Activated CD8-positive, alpha-beta T cell treated with anti-CD3 and anti-CD28 coated beads for 36 hours (primary cell): ENCODE measurements at regions not wholly inside any gene's neighbourhood (a gene's known extent, or its start where the extent isn't known, plus 50 kb on each side); places are given as distances from the start of the nearest gene placed in this dataset.
A peak's percentile ranks its signal among the peaks of the same experiment; 100 is the strongest.

Experiments used
- ATAC-seq: fragments of 200-7000 bp; cut with Tn5 transposase; one replicate; pipeline ENCODE4 v1.10.0; 2021; ENCODE audit warnings: mild to moderate bottlenecking, moderate library complexity
- CTCF ChIA-PET: fragments of 350-600 bp; sonication (Branson Sonifier 250); formaldehyde crosslinking; loops from one replicate; lab custom pipeline; 2021; ENCODE audit warnings: antibody characterized with exemption; lab: Charles Lee
- POLR2A ChIA-PET: fragments of 350-600 bp; sonication (Branson Sonifier 250); formaldehyde crosslinking; loops from one replicate; lab custom pipeline; 2021; ENCODE audit warnings: antibody characterized with exemption; lab: Charles Lee
- DNase-seq: peaks from one replicate; pipeline ENCODE4 v3.0.0-alpha.2; 2020
- H3K27ac Mint-ChIP-seq: one replicate; pipeline ENCODE4 v1.8.0; 2021; ENCODE audit warnings: mild to moderate bottlenecking, mixed read lengths
- H3K27me3 Mint-ChIP-seq: one replicate; pipeline ENCODE4 v1.8.0; 2021; ENCODE audit warnings: mixed read lengths
- H3K36me3 Mint-ChIP-seq: one replicate; pipeline ENCODE4 v1.8.0; 2021; ENCODE audit warnings: low read depth, mixed read lengths
- H3K4me1 Mint-ChIP-seq: one replicate; pipeline ENCODE4 v1.8.0; 2021; ENCODE audit warnings: low read depth, mixed read lengths
- H3K4me3 Mint-ChIP-seq: one replicate; pipeline ENCODE4 v1.8.0; 2021; ENCODE audit warnings: mild to moderate bottlenecking, moderate library complexity, mixed read lengths
- H3K9me3 Mint-ChIP-seq: one replicate; pipeline ENCODE4 v1.8.0; 2021; ENCODE audit warnings: mixed read lengths
- intact Hi-C: fragments of 100-400 bp; cut with micrococcal nuclease; formaldehyde crosslinking; loops from one replicate; pipeline ENCODE4 v1.10.0; 2022
- TF ChIP-seq, protein P1 (sequence below): fragments of 200-600 bp; IDR thresholded peaks from one replicate; pipeline ENCODE4 v1.8.0; 2022; ENCODE audit warnings: antibody characterized with exemption, mild to moderate bottlenecking

- intact Hi-C loops: loop anchor here (5.0 kb wide), 1 partner anchor 217 kb away; no protein-coding TSS in a partner anchor
- H3K27me3 Mint-ChIP-seq: peaks cover 3% of the 10 kb centered on the region
- H3K4me1 Mint-ChIP-seq: no peaks in the 10 kb centered on the region
- peak; percentile 63 for DNase-seq
- TF ChIP-seq, protein P1, sequence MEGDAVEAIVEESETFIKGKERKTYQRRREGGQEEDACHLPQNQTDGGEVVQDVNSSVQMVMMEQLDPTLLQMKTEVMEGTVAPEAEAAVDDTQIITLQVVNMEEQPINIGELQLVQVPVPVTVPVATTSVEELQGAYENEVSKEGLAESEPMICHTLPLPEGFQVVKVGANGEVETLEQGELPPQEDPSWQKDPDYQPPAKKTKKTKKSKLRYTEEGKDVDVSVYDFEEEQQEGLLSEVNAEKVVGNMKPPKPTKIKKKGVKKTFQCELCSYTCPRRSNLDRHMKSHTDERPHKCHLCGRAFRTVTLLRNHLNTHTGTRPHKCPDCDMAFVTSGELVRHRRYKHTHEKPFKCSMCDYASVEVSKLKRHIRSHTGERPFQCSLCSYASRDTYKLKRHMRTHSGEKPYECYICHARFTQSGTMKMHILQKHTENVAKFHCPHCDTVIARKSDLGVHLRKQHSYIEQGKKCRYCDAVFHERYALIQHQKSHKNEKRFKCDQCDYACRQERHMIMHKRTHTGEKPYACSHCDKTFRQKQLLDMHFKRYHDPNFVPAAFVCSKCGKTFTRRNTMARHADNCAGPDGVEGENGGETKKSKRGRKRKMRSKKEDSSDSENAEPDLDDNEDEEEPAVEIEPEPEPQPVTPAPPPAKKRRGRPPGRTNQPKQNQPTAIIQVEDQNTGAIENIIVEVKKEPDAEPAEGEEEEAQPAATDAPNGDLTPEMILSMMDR: peak; percentile 62
- no peaks in the 10 kb centered on the region for H3K9me3 Mint-ChIP-seq
- H3K4me3 Mint-ChIP-seq: no peak overlapping the region
- H3K36me3 Mint-ChIP-seq: no peaks in the 10 kb centered on the region
- ATAC-seq: peak; percentile 88
- CTCF ChIA-PET: interaction anchor here (0.6 to 3.0 kb wide), 40 partner anchors 8 to 375 kb away, joined by 3 to 56 read pairs (median 4); no protein-coding TSS in a partner anchor
- POLR2A ChIA-PET: interaction anchor here (1.0 kb wide), 2 partner anchors 214 to 216 kb away, joined by 3 read pairs; no protein-coding TSS in a partner anchor
- H3K27ac Mint-ChIP-seq: no peak overlapping the region
These were observed 213.2 kb upstream of the PFN2 start for GRCh38 chr3:150183678-150184425.

DNA sequence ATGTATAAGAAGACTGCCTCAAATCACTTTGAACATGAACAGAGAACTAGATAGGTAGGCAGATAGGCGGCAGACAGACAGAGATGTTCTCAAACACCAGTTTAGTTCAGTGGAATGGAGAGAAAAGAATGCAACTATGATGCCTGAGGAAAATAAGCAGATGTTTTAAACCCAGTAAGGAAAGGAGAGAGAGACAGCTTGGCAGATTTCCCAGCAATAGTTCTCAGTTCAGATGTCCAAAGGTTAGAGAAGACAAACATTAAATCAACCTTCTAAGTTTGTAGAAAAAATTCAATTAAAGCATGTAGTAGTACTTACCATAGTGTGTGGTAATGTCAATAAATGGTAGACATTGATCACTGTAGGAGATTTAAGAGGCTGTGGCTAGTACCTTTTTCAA is 209.6 kb upstream of the PFN2 start:
- ChIA-PET POLR2A (no interaction called here), CTCF (no interaction called here)
- TF ChIP-seq, protein P1: no peak
- peaks cover 3% of the 10 kb centered on the region for H3K27me3 Mint-ChIP-seq
- no peaks in the 10 kb centered on the region for H3K4me1 Mint-ChIP-seq
- H3K27ac Mint-ChIP-seq: no peak overlapping the region
- DNase-seq (no peak), ATAC-seq (no peak)
- no peak overlapping the region for H3K4me3 Mint-ChIP-seq
- no peaks in the 10 kb centered on the region for H3K9me3 Mint-ChIP-seq
- intact Hi-C loops: loop anchor here (5.0 kb wide), 1 partner anchor 213 kb away; no protein-coding TSS in a partner anchor
- no peaks in the 10 kb centered on the region for H3K36me3 Mint-ChIP-seq

DNA sequence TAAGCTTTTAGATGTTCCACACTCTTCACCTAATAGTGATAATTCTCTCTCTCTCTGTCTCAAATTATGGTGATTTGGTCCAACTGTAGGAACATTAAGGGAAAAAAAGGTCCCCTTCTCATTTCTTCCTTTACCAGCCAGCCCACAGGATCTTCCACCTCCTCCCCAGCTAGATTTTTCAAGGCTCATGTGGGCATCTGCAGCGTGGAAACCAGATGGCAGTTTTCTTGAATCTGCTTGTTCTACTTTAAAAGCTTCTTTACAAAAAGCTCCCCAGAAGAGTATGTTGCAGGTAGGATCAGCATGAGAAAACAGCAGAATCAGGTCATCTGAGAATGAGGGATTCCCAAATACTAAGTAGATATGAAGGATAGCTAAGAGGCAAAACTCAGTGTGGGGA is 208.6 kb upstream of the PFN2 start:
- intact Hi-C loops: no loop called here
- ATAC-seq (no peak), DNase-seq (no peak)
- ChIA-PET CTCF (interaction anchor here (1.6 kb wide), 1 partner anchor 212 kb away, joined by 6 read pairs; no protein-coding TSS in a partner anchor), POLR2A (no interaction called here)
- Mint-ChIP-seq H3K4me3 (no peak overlapping the region), H3K36me3 (no peaks in the 10 kb centered on the region), H3K4me1 (no peaks in the 10 kb centered on the region), H3K27ac (no peak overlapping the region), H3K9me3 (no peaks in the 10 kb centered on the region), H3K27me3 (peaks cover 8% of the 10 kb centered on the region)
- TF ChIP-seq, protein P1: no peak

GRCh38 chr3:150177673-150178381 is 207.1 kb upstream of the PFN2 start:
- DNase-seq (no peak), ATAC-seq (no peak)
- no peak overlapping the region for H3K27ac Mint-ChIP-seq
- no peak overlapping the region for H3K4me3 Mint-ChIP-seq
- TF ChIP-seq, protein P1: no peak
- intact Hi-C loops: no loop called here
- ChIA-PET CTCF (interaction anchor here (0.7 to 1.9 kb wide), 5 partner anchors 43 to 241 kb away, joined by 3 to 8 read pairs (median 3); no protein-coding TSS in a partner anchor), POLR2A (interaction anchor here (0.6 kb wide), 1 partner anchor 196 kb away, joined by 3 read pairs; no protein-coding TSS in a partner anchor)
- H3K27me3 Mint-ChIP-seq: peaks cover 10% of the 10 kb centered on the region
- no peaks in the 10 kb centered on the region for H3K36me3 Mint-ChIP-seq
- H3K9me3 Mint-ChIP-seq: no peaks in the 10 kb centered on the region
- no peaks in the 10 kb centered on the region for H3K4me1 Mint-ChIP-seq
